ENCODE measurements at regions not wholly inside any gene's neighbourhood (a gene's known extent, or its start where the extent isn't known, plus 50 kb on each side); places are given as distances from the start of the nearest gene placed in this dataset.
A peak's percentile ranks its signal among the peaks of the same experiment; 100 is the strongest.

- Histone ChIP-seq H3K14ac (replicated peaks; ENCODE audit: low read depth, low read length) (no peak overlapping the region), H4K8ac (ENCODE audit: low read depth in 2 of 2, low read length in 2 of 2) (no peak overlapping the region), H2AK9ac (replicated peaks; ENCODE audit: low read depth, low read length, poor library complexity) (no peak overlapping the region), H3K23ac (ENCODE audit: low read depth, low read length) (no peak overlapping the region), H2BK5ac (ENCODE audit: low read depth, low read length, poor library complexity, severe bottlenecking) (no peak overlapping the region), H3K56ac (ENCODE audit: extremely low read depth, insufficient read depth, low read length) (no peak overlapping the region), H3K4me2 (ENCODE audit: low read depth, low read length) (no peak overlapping the region), H3K36me3 (ENCODE audit: control insufficient read depth, insufficient read depth, low read length) (no peaks in the 10 kb centered on the region), H3K4me3 (ENCODE audit: insufficient read depth, low read depth, low read length) (no peak overlapping the region), H3K27me3 (ENCODE audit: control insufficient read depth, insufficient read depth, low read length) (peaks cover 17% of the 10 kb centered on the region), H2AFZ (replicated peaks; ENCODE audit: low read length, poor library complexity) (no peak overlapping the region), H2AK5ac (ENCODE audit: low read depth, low read length) (no peak overlapping the region), H3K18ac (ENCODE audit: low read depth, low read length) (no peak overlapping the region), H4K91ac (ENCODE audit: insufficient read depth, low read depth, low read length) (no peak overlapping the region), H4K5ac (ENCODE audit: low read depth, low read length) (no peak overlapping the region), H3K4me1 (ENCODE audit: control insufficient read depth, insufficient read depth, low read length) (no peaks in the 10 kb centered on the region), H3K9ac (ENCODE audit: low read depth, low read length) (no peak overlapping the region), H3K9me1 (ENCODE audit: insufficient read depth, low read length) (no peaks in the 10 kb centered on the region), H2BK20ac (ENCODE audit: low read depth, low read length) (no peak overlapping the region), H4K20me1 (ENCODE audit: insufficient read depth, low read length) (no peaks in the 10 kb centered on the region), H3K79me1 (ENCODE audit: low read depth in 1 of 2, low read length in 2 of 2) (no peaks in the 10 kb centered on the region), H2BK15ac (ENCODE audit: low read depth, low read length) (no peak overlapping the region), H3K4ac (ENCODE audit: low read depth, low read length) (no peak overlapping the region), H2BK120ac (ENCODE audit: low read depth, low read length) (no peak overlapping the region), H3K9me3 (ENCODE audit: control insufficient read depth, insufficient read depth, low read length) (no peaks in the 10 kb centered on the region), H3K27ac (ENCODE audit: insufficient read depth, low read length) (no peak overlapping the region)
- DNase-seq (peak; percentile 51), ATAC-seq (ENCODE audit: low read depth) (peak; percentile 96)
- 67% methylated on average over 2 of the region's 10 CpGs; no CpG with 5 or more reads in 1 of the 2 experiments for WGBS, 2 experiments (ENCODE audit: extremely low coverage in 2 of 2, insufficient read length in 1 of 2)
- dilution Hi-C loops (cut with HindIII; ENCODE audit: low sequenced_read_pairs, unreplicated experiment): no loop called here
- ChIA-PET CTCF (interaction anchor here (0.6 to 2.5 kb wide), 13 partner anchors 9 to 377 kb away, joined by 3 to 9 read pairs (median 4); no protein-coding TSS in a partner anchor), POLR2A (ENCODE audit: unreplicated experiment) (no interaction called here)
- TF ChIP-seq SMC3 (IDR thresholded peaks at IDR 0.05; ENCODE audit: low read depth, low read length): peak; percentile 70
- no peak for TF ChIP-seq MXI1 (IDR thresholded peaks at IDR 0.05; ENCODE audit: borderline replicate concordance, low read depth, low read length)
- peak; percentile 82 for TF ChIP-seq RAD21 (IDR thresholded peaks at IDR 0.05; ENCODE audit: low read length)
- peak; percentile 73 for TF ChIP-seq CTCF (conservative IDR thresholded peaks at IDR 0.05; ENCODE audit: low read depth, low read length)
- intact Hi-C loops (cut with micrococcal nuclease): loop anchor here (1.0 to 10.0 kb wide), 9 partner anchors 81 to 1615 kb away; partner anchors contain the start of gene CDH13
- in situ Hi-C loops (cut with MboI; ENCODE audit: low sequenced_read_pairs): loop anchor here (5.0 to 25.0 kb wide), 3 partner anchors 954 to 1599 kb away; no protein-coding TSS in a partner anchor
- no TSS peak for BruUV-seq (replicated peaks)
These were observed 93.6 kb upstream of the MPHOSPH6 start for GRCh38 chr16:82263521-82264143.
